ENCODE measurements at regions not wholly inside any gene's neighbourhood (a gene's known extent, or its start where the extent isn't known, plus 50 kb on each side); places are given as distances from the start of the nearest gene placed in this dataset.

DNA sequence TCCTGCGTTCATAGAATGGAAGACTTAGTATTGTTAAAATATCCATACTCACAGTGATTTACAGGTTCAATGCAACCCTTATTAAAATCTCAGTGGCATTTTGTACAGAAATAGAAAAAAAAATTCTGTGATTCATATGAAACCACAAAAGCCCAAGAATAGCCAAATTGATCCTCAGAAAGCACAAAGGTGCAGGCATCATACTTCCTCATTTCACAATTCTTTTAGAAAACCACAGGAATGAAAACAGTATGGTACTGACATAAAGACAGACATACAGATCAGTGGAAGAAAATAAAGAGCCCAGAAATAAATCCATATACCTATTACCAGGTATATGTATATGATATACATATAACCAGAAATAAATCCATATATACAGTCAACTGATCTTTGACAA is 86.8 kb upstream of the MEGF10 start:
- Histone ChIP-seq H3K27ac (no peak overlapping the region), H3K36me3 (no peaks in the 10 kb centered on the region), H3K4me3 (no peak overlapping the region), H3K27me3 (no peaks in the 10 kb centered on the region), H3K4me1 (no peaks in the 10 kb centered on the region), H3K9me3 (no peaks in the 10 kb centered on the region)
- intact Hi-C loops (cut with DNase I; ENCODE audit: low total_unique reads) = no loop called here
- DNase-seq = no peak
- TF ChIP-seq, protein P1, sequence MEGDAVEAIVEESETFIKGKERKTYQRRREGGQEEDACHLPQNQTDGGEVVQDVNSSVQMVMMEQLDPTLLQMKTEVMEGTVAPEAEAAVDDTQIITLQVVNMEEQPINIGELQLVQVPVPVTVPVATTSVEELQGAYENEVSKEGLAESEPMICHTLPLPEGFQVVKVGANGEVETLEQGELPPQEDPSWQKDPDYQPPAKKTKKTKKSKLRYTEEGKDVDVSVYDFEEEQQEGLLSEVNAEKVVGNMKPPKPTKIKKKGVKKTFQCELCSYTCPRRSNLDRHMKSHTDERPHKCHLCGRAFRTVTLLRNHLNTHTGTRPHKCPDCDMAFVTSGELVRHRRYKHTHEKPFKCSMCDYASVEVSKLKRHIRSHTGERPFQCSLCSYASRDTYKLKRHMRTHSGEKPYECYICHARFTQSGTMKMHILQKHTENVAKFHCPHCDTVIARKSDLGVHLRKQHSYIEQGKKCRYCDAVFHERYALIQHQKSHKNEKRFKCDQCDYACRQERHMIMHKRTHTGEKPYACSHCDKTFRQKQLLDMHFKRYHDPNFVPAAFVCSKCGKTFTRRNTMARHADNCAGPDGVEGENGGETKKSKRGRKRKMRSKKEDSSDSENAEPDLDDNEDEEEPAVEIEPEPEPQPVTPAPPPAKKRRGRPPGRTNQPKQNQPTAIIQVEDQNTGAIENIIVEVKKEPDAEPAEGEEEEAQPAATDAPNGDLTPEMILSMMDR (IDR thresholded peaks at IDR 0.05) = no peak

DNA sequence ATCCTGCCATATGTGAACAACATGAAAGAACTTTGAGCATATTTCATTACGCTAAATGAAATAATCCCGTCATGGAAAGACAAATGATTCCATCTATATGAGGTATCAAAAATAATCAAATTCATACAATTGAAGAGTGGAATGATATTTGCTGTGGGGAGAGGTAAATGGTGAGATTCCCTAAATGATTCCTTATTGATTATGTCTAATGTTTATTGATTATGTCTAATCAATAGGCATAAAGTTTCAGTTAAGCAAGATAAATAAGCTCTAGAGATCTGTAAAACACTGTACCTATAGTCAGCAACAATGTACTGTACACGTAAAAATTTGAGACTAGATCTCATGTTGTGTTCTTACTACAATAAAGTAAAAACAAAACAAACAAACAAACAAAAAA is 85.4 kb upstream of the MEGF10 start:
- no peaks in the 10 kb centered on the region for H3K4me1 ChIP-seq
- intact Hi-C loops (cut with DNase I; ENCODE audit: low total_unique reads) = no loop called here
- H3K27ac ChIP-seq = no peak overlapping the region
- H3K27me3 ChIP-seq = no peaks in the 10 kb centered on the region
- no peaks in the 10 kb centered on the region for H3K36me3 ChIP-seq
- H3K9me3 ChIP-seq = no peaks in the 10 kb centered on the region
- TF ChIP-seq, protein P1 (IDR thresholded peaks at IDR 0.05) = no peak
- no peak overlapping the region for H3K4me3 ChIP-seq
- DNase-seq = no peak

DNA sequence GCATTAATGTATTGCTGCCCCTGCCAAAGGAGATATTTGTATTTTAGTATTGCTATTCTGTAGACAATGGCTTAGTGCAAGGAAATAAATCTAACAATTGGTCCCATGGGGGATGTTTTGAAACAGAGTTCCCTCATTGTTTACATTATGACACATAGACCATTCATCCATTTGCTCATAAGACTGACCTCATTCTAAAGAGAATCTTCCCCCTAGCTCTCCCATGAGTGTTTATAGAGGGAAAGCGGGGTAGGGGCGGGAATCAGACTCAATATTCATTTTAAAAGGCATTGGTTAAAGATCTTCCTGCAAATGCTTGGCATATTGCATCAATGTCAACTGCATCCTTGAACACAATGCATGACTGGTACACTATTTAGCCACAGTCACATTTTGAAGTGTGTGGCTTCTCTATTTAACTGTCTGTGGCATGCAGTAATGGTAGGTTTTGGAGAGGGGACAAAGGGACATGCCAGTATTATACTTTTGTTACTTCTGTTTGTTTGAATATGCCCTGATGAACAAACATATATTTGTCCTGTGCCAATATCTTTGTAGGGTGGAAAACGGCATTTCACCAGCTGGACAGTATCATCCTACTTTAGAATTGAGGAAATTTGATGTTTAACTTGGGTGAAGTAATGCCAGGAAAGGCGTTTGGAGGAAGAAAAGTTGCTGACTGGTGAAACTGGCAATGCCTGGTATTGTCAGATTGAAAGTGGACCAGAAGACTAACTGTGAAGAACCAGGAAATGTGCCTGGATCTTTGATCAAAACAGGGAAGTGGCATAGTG is 84.1 kb upstream of the MEGF10 start:
- DNase-seq = no peak
- no peaks in the 10 kb centered on the region for H3K4me1 ChIP-seq
- H3K27me3 ChIP-seq = no peaks in the 10 kb centered on the region
- H3K4me3 ChIP-seq = no peak overlapping the region
- intact Hi-C loops (cut with DNase I; ENCODE audit: low total_unique reads) = no loop called here
- H3K9me3 ChIP-seq = no peaks in the 10 kb centered on the region
- TF ChIP-seq, protein P1 (IDR thresholded peaks at IDR 0.05) = no peak
- no peak overlapping the region for H3K27ac ChIP-seq
- no peaks in the 10 kb centered on the region for H3K36me3 ChIP-seq

DNA sequence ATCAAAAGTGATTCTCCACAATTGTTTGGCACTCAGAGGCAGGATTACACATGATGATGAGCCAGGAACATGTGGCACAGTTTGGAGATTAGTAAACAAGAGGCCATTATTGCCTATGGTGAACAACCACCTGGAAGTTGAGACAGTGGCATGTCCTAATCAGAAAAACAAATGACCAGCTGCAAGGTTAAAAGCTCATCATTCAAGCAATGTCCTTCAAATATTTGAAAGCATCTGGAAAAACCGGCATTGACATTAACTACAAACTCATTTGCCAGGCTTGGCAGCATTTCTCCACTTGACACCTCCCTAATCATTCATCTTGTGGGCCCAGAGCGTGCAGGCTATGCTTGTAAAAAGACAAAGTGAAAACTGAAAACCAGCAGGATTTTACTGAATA is 80.6 kb upstream of the MEGF10 start:
- TF ChIP-seq, protein P1 (IDR thresholded peaks at IDR 0.05) = no peak
- intact Hi-C loops (cut with DNase I; ENCODE audit: low total_unique reads) = no loop called here
- H3K4me3 ChIP-seq = no peak overlapping the region
- DNase-seq = no peak
- H3K36me3 ChIP-seq = no peaks in the 10 kb centered on the region
- no peak overlapping the region for H3K27ac ChIP-seq
- H3K9me3 ChIP-seq = no peaks in the 10 kb centered on the region
- H3K4me1 ChIP-seq = no peaks in the 10 kb centered on the region
- H3K27me3 ChIP-seq = no peaks in the 10 kb centered on the region

DNA sequence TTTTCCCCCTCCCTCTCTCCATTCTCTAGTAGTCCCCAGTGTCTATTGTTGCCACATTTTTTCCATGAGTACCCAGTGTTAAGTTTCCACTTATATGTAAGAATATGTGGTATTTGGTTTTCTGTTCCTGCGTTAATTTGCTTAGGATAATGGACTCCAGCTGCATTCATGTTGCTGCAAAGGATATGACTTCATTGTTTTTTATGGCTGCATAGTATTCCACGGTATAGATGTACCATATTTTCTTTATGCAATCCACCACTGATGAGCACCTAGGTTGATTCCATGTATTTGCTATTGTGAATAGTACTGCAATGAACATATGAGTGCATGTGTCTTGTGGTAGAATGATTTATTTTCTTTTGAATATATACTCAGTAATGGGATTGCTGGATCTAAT is 77.4 kb upstream of the MEGF10 start:
- Histone ChIP-seq H3K36me3 (no peaks in the 10 kb centered on the region), H3K27me3 (no peaks in the 10 kb centered on the region), H3K9me3 (no peaks in the 10 kb centered on the region), H3K27ac (no peak overlapping the region), H3K4me3 (no peak overlapping the region), H3K4me1 (no peaks in the 10 kb centered on the region)
- TF ChIP-seq, protein P1 (IDR thresholded peaks at IDR 0.05) = no peak
- intact Hi-C loops (cut with DNase I; ENCODE audit: low total_unique reads) = no loop called here
- DNase-seq = no peak
